ENCODE measurements at regions not wholly inside any gene's neighbourhood (a gene's known extent, or its start where the extent isn't known, plus 50 kb on each side); places are given as distances from the start of the nearest gene placed in this dataset.
"Not testable (repeated sequence)": the region's sequence is repeated elsewhere in the genome, so short reads cannot be mapped to it uniquely, and the experiment has no call there.

DNA sequence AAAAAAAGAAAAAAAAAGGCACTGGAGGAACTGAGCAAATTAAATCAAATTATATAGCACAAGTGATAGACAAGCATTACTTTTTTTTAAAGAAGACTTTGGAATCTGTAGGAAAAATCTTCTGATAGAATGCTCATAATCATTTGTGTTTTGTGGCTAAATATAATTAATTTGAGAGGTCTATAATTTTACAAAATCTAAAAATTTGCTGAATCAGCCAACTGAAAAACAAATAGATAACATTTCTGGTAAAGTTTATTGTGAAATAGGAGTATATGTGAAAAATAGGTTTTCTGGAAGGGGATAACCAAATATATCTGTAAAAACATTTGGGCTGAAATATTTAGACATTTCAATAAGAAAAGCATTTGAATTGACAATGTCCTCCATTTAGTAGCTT lies 844.9 kb upstream of the COBL start:
- no peak overlapping the region for H3K27ac Mint-ChIP-seq
- no peak for ATAC-seq (ENCODE audit: low read depth)
- intact Hi-C loops (cut with micrococcal nuclease), result no loop called here

DNA sequence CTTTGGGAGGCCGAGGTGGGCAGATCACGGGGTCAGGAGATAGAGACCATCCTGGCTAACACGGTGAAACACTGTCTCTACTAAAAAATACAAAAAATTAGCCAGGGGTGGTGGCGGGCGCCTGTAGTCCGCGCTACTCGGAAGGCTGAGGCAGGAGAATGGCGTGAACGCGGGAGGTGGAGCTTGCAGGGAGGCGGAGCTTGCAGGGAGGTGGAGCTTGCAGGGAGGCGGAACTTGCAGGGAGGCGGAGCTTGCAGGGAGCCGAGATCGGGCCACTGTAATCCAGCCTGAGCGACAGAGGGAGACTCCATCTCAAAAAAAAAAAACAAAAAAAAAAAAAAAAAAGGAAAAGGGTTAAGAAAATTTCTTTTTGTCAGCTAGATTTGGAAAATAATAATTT lies 842.8 kb upstream of the COBL start:
- DNase-seq; intact Hi-C loops (cut with micrococcal nuclease); CTCF ChIA-PET; H3K36me3 Mint-ChIP-seq (ENCODE audit: low read depth); POLR2A ChIA-PET; H3K27me3 Mint-ChIP-seq; ATAC-seq (ENCODE audit: low read depth); H3K4me3 Mint-ChIP-seq; H3K4me1 Mint-ChIP-seq; H3K27ac Mint-ChIP-seq: not testable (repeated sequence)
- H3K9me3 Mint-ChIP-seq, result peaks cover 11% of the 10 kb centered on the region

More for the DNA sequence above, 844.9 kb upstream of the COBL start:
- CTCF ChIA-PET, result no interaction called here
- Mint-ChIP-seq H3K27me3 (no peaks in the 10 kb centered on the region), H3K36me3 (ENCODE audit: low read depth) (no peaks in the 10 kb centered on the region), H3K4me1 (no peaks in the 10 kb centered on the region), H3K9me3 (peaks cover 10% of the 10 kb centered on the region), H3K4me3 (no peak overlapping the region)
- POLR2A ChIA-PET, result no interaction called here
- TF ChIP-seq CTCF (IDR thresholded peaks at IDR 0.05), result no peak
- DNase-seq, result no peak

GRCh38 chr7:52154382-52154781 lies 837.8 kb upstream of the COBL start:
- intact Hi-C loops (cut with micrococcal nuclease), result no loop called here
- no peak overlapping the region for H3K27ac Mint-ChIP-seq
- no peaks in the 10 kb centered on the region for H3K27me3 Mint-ChIP-seq
- POLR2A ChIA-PET, result no interaction called here
- no peak for DNase-seq
- no peak for TF ChIP-seq CTCF (IDR thresholded peaks at IDR 0.05)
- no peaks in the 10 kb centered on the region for H3K36me3 Mint-ChIP-seq (ENCODE audit: low read depth)
- CTCF ChIA-PET, result no interaction called here
- H3K4me3 Mint-ChIP-seq, result no peak overlapping the region
- peaks cover 6% of the 10 kb centered on the region for H3K9me3 Mint-ChIP-seq
- no peak for ATAC-seq (ENCODE audit: low read depth)
- H3K4me1 Mint-ChIP-seq, result no peaks in the 10 kb centered on the region

DNA sequence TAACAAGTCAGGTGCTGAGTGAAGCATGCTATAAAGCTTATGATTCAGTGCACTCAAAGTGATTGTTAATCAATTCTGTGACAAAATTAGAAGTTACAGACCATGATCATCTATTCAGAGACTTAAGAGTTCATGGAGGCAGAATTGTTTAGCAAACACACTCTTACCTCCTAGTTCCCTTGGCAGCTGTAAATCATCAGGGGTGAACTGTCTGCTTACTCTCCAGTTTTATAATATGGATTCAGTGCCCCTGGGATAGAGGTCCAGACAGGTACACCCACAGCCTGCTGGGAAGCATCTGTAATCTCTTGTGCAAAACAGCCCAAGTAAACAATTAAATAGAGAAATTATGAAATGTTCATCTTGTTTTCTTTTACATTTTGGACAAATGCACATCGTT lies 835.0 kb upstream of the COBL start:
- TF ChIP-seq CTCF (IDR thresholded peaks at IDR 0.05), result no peak
- intact Hi-C loops (cut with micrococcal nuclease), result no loop called here
- POLR2A ChIA-PET, result no interaction called here

GRCh38 chr7:52150952-52151351 lies 834.3 kb upstream of the COBL start:
- ATAC-seq (ENCODE audit: low read depth) (no peak), DNase-seq (no peak)
- H3K4me3 Mint-ChIP-seq, result no peak overlapping the region
- CTCF ChIA-PET, result no interaction called here
- no peak overlapping the region for H3K27ac Mint-ChIP-seq
- peaks cover 6% of the 10 kb centered on the region for H3K9me3 Mint-ChIP-seq
- TF ChIP-seq CTCF (IDR thresholded peaks at IDR 0.05), result no peak
- H3K4me1 Mint-ChIP-seq, result no peaks in the 10 kb centered on the region
- intact Hi-C loops (cut with micrococcal nuclease), result no loop called here
- no peaks in the 10 kb centered on the region for H3K27me3 Mint-ChIP-seq
- POLR2A ChIA-PET, result no interaction called here
- H3K36me3 Mint-ChIP-seq (ENCODE audit: low read depth), result no peaks in the 10 kb centered on the region

More for the DNA sequence above, 835.0 kb upstream of the COBL start:
- H3K4me3 Mint-ChIP-seq, result no peak overlapping the region
- H3K9me3 Mint-ChIP-seq, result peaks cover 6% of the 10 kb centered on the region
- H3K27me3 Mint-ChIP-seq, result no peaks in the 10 kb centered on the region
- H3K4me1 Mint-ChIP-seq, result no peaks in the 10 kb centered on the region
- DNase-seq (no peak), ATAC-seq (ENCODE audit: low read depth) (no peak)
- no peaks in the 10 kb centered on the region for H3K36me3 Mint-ChIP-seq (ENCODE audit: low read depth)
- CTCF ChIA-PET, result no interaction called here
- no peak overlapping the region for H3K27ac Mint-ChIP-seq

DNA sequence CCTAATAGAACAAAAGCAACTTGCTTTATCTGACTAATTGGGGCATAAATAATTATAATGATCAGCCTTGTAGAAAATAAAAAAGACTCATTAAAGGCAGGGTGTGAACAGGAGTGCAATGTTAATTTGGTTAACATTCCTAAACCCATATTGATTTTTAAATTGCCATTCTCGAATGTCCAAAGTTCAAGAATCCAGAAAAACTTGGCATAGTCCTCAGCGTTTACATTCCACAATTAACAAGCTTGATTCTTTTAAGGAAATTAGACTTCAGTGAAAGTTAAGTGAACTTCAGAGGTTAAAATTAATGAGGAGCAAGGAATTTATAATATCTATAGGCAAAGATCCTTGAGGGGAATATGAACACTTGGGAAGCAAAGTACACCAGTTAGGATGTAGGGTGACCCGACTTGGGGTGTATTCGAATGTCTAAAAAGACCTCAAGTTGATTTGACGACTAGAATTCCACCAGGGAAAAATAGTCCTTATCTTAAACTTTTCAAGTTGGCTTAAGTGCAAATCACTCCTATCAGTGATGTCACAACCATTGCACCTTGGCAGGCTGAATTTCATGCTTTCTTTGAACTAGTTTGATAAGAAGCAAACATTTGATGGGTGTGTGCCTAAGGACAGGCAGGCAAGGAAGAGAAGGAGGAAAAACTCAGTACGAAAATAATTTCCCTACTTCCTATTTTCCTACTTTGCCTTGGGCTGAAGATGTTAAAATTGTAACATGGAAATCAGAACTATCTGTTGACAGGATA lies 830.4 kb upstream of the COBL start:
- Mint-ChIP-seq H3K27me3 (no peaks in the 10 kb centered on the region), H3K9me3 (peaks cover 4% of the 10 kb centered on the region), H3K4me1 (no peaks in the 10 kb centered on the region), H3K36me3 (ENCODE audit: low read depth) (no peaks in the 10 kb centered on the region), H3K4me3 (no peak overlapping the region), H3K27ac (no peak overlapping the region)
- no peak for TF ChIP-seq CTCF (IDR thresholded peaks at IDR 0.05)
- ChIA-PET POLR2A (no interaction called here), CTCF (no interaction called here)
- ATAC-seq (ENCODE audit: low read depth), result no peak
- intact Hi-C loops (cut with micrococcal nuclease), result no loop called here
- DNase-seq, result no peak

All from activated B cell treated with CpG ODN at 0.5 μM for 24 hours (primary cell).